ENCODE measurements at regions not wholly inside any gene's neighbourhood (a gene's known extent, or its start where the extent isn't known, plus 50 kb on each side); places are given as distances from the start of the nearest gene placed in this dataset.

- peaks cover 10% of the 10 kb centered on the region for H3K9me3 Mint-ChIP-seq
- no peaks in the 10 kb centered on the region for H3K27me3 Mint-ChIP-seq
- ATAC-seq (no peak), DNase-seq (no peak)
- H3K4me1 Mint-ChIP-seq = no peaks in the 10 kb centered on the region
- H3K27ac Mint-ChIP-seq = no peak overlapping the region
- H3K36me3 Mint-ChIP-seq (ENCODE audit: low read depth) = peaks cover 1% of the 10 kb centered on the region
- H3K4me3 Mint-ChIP-seq = no peak overlapping the region
Measured at GRCh38 chr18:65983750-65984149, 232.9 kb downstream of the CDH7 start.

- ATAC-seq (no peak), DNase-seq (no peak)
- no peak overlapping the region for H3K27ac Mint-ChIP-seq
- no peaks in the 10 kb centered on the region for H3K4me1 Mint-ChIP-seq
- no peaks in the 10 kb centered on the region for H3K36me3 Mint-ChIP-seq (ENCODE audit: low read depth)
- H3K9me3 Mint-ChIP-seq = peaks cover 18% of the 10 kb centered on the region
- no peak overlapping the region for H3K4me3 Mint-ChIP-seq
- no peaks in the 10 kb centered on the region for H3K27me3 Mint-ChIP-seq
Measured at GRCh38 chr18:65975536-65975935, 224.7 kb downstream of the CDH7 start.

GRCh38 chr18:65974758-65975157, 223.9 kb downstream of the CDH7 start:
- Mint-ChIP-seq H3K27ac (no peak overlapping the region), H3K4me1 (no peaks in the 10 kb centered on the region), H3K4me3 (no peak overlapping the region), H3K36me3 (ENCODE audit: low read depth) (no peaks in the 10 kb centered on the region), H3K9me3 (peaks cover 23% of the 10 kb centered on the region), H3K27me3 (no peaks in the 10 kb centered on the region)
- no peak for DNase-seq
- ATAC-seq = no peak

GRCh38 chr18:65968239-65969004, 217.6 kb downstream of the CDH7 start:
- Mint-ChIP-seq H3K4me3 (no peak overlapping the region), H3K4me1 (no peaks in the 10 kb centered on the region), H3K36me3 (ENCODE audit: low read depth) (no peaks in the 10 kb centered on the region), H3K27ac (no peak overlapping the region), H3K27me3 (no peaks in the 10 kb centered on the region), H3K9me3 (peaks cover 10% of the 10 kb centered on the region)
- ATAC-seq (no peak), DNase-seq (no peak)

GRCh38 chr18:65955747-65956146, 204.9 kb downstream of the CDH7 start:
- Mint-ChIP-seq H3K27me3 (no peaks in the 10 kb centered on the region), H3K4me1 (no peaks in the 10 kb centered on the region), H3K9me3 (peaks cover 7% of the 10 kb centered on the region), H3K4me3 (no peak overlapping the region), H3K36me3 (ENCODE audit: low read depth) (no peaks in the 10 kb centered on the region), H3K27ac (no peak overlapping the region)
- DNase-seq = no peak
- no peak for ATAC-seq

GRCh38 chr18:65954372-65954771, 203.6 kb downstream of the CDH7 start:
- no peaks in the 10 kb centered on the region for H3K27me3 Mint-ChIP-seq
- ATAC-seq (no peak), DNase-seq (no peak)
- no peaks in the 10 kb centered on the region for H3K4me1 Mint-ChIP-seq
- H3K27ac Mint-ChIP-seq = no peak overlapping the region
- no peak overlapping the region for H3K4me3 Mint-ChIP-seq
- peaks cover 7% of the 10 kb centered on the region for H3K9me3 Mint-ChIP-seq
- H3K36me3 Mint-ChIP-seq (ENCODE audit: low read depth) = no peaks in the 10 kb centered on the region

- no peaks in the 10 kb centered on the region for H3K27me3 Mint-ChIP-seq
Measured at GRCh38 chr18:65946777-65947176, 196.0 kb downstream of the CDH7 start.

GRCh38 chr18:65943268-65943667, 192.5 kb downstream of the CDH7 start:
- no peak overlapping the region for H3K27ac Mint-ChIP-seq
- no peaks in the 10 kb centered on the region for H3K4me1 Mint-ChIP-seq
- no peak overlapping the region for H3K4me3 Mint-ChIP-seq
- H3K27me3 Mint-ChIP-seq = no peaks in the 10 kb centered on the region
- no peak for DNase-seq
- no peak for ATAC-seq
- H3K9me3 Mint-ChIP-seq = no peaks in the 10 kb centered on the region
- no peaks in the 10 kb centered on the region for H3K36me3 Mint-ChIP-seq (ENCODE audit: low read depth)

More at GRCh38 chr18:65946777-65947176, 196.0 kb downstream of the CDH7 start:
- Mint-ChIP-seq H3K27ac (no peak overlapping the region), H3K9me3 (no peaks in the 10 kb centered on the region), H3K4me1 (no peaks in the 10 kb centered on the region), H3K4me3 (no peak overlapping the region), H3K36me3 (ENCODE audit: low read depth) (no peaks in the 10 kb centered on the region)
- no peak for ATAC-seq
- DNase-seq = no peak

GRCh38 chr18:65942854-65943253, 192.0 kb downstream of the CDH7 start:
- no peak overlapping the region for H3K27ac Mint-ChIP-seq
- DNase-seq (no peak), ATAC-seq (no peak)
- no peaks in the 10 kb centered on the region for H3K36me3 Mint-ChIP-seq (ENCODE audit: low read depth)
- H3K4me1 Mint-ChIP-seq = no peaks in the 10 kb centered on the region
- H3K4me3 Mint-ChIP-seq = no peak overlapping the region
- no peaks in the 10 kb centered on the region for H3K9me3 Mint-ChIP-seq
- H3K27me3 Mint-ChIP-seq = no peaks in the 10 kb centered on the region

- ATAC-seq = no peak
- H3K9me3 Mint-ChIP-seq = no peaks in the 10 kb centered on the region
- no peak for DNase-seq
- H3K27me3 Mint-ChIP-seq = no peaks in the 10 kb centered on the region
- H3K4me3 Mint-ChIP-seq = no peak overlapping the region
- H3K36me3 Mint-ChIP-seq (ENCODE audit: low read depth) = no peaks in the 10 kb centered on the region
- H3K4me1 Mint-ChIP-seq = no peaks in the 10 kb centered on the region
- H3K27ac Mint-ChIP-seq = no peak overlapping the region
Measured at GRCh38 chr18:65942104-65942503, 191.3 kb downstream of the CDH7 start.

GRCh38 chr18:65941482-65941881, 190.7 kb downstream of the CDH7 start:
- H3K27me3 Mint-ChIP-seq = no peaks in the 10 kb centered on the region
- no peak overlapping the region for H3K4me3 Mint-ChIP-seq
- DNase-seq (no peak), ATAC-seq (no peak)
- no peak overlapping the region for H3K27ac Mint-ChIP-seq
- H3K4me1 Mint-ChIP-seq = no peaks in the 10 kb centered on the region
- H3K9me3 Mint-ChIP-seq = no peaks in the 10 kb centered on the region
- no peaks in the 10 kb centered on the region for H3K36me3 Mint-ChIP-seq (ENCODE audit: low read depth)

Data from activated naive CD8-positive, alpha-beta T cell treated with anti-CD3 and anti-CD28 coated beads, Interleukin-2, amount 50 U/mL, for 24 hours (primary cell).